ENCODE measurements at regions not wholly inside any gene's neighbourhood (a gene's known extent, or its start where the extent isn't known, plus 50 kb on each side); places are given as distances from the start of the nearest gene placed in this dataset.
"Not testable (repeated sequence)": the region's sequence is repeated elsewhere in the genome, so short reads cannot be mapped to it uniquely, and the experiment has no call there.

DNA sequence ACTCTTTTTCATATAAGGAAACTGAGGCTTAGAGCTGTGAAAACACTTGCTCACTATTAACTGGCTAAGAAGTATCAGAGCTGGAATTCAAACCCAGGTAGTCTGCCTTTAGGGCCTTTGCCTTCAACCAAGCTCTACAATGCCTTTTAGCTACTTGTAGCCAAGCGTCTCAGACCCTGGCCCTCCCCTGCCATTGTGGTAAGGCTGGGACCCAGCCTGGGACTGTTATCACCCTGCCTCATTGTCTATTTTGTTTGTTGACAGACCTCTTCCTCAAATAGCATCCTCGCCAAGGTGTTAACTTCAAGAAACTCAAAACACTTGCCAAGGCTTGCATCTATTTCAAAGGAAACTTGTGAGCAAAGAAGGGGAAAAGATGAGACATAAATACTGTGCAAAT, 76.7 kb upstream of the CD28 start:
- DNase-seq (ENCODE audit: low read depth, low spot score): no peak

DNA sequence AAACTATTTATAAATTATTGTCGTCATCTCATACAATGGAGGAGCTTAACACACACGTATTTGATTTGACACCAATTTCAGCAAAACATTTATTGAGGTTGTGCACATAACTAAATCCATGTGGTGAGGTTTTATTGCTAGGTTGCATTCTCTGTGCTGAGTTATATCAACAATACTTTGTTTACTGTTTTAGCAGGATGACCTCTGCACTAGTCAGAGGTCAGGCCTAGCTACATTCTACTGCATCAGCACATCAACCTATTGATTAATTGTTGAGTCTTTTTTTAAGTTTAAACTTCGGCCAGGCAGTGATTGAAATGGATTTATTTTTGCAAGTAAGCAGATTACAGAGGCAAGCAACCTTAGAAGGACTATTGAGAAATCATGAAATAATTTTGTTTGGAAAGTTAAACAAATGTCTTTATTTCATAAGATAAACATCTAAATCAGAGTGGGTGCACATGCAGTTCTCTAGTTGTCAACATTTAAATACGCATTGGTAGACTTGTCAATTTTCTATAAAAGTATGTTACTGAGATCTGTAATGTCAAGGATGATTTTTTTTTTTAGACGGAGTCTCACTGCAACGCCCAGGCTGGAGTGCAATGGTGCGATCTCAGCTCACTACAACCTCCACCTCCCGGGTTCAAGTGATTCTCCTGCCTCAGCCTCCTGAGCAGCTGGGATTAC, 75.2 kb upstream of the CD28 start:
- no peak for DNase-seq (ENCODE audit: low read depth, low spot score)

DNA sequence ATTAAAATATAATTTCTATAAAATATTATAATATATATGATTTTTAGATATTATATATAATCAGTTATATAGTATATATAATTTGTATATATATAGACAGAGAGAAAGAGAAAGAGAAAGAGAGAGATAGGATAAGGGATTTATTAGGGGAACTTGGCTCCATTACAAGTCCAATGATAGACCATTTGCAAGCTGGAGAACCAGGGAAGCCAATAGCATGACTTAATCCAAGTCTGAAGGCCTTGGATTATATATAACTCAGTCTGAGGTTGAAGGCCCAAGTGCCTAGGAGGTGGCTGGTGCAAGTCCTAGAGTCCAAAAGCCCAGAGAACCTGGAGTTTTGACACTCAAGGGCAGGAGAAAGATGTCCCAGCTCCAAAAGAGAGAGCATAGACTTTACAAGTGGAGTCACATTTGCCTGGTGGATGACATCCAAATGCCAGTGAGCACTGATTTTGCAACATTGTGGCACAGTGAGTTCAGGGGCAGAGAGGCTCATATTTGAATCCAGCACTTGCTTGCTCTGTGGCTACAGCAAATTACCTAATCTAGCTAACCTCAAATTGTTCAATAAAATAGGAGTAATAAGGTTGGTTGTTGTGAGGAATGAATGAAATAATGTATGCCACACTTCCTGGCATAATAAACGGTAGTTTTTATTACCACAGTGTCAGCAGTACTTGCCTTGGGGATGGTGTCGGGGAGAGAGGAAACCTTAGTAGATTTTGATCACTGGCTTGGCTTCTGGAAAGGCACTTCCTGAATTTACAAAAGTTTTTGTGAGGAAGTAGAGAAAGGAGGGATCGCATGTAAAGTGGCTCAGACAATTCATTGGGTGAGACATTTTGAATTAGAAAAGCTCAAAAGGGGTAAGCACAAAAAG, 69.6 kb upstream of the CD28 start:
- no peak for DNase-seq (ENCODE audit: low read depth, low spot score)

DNA sequence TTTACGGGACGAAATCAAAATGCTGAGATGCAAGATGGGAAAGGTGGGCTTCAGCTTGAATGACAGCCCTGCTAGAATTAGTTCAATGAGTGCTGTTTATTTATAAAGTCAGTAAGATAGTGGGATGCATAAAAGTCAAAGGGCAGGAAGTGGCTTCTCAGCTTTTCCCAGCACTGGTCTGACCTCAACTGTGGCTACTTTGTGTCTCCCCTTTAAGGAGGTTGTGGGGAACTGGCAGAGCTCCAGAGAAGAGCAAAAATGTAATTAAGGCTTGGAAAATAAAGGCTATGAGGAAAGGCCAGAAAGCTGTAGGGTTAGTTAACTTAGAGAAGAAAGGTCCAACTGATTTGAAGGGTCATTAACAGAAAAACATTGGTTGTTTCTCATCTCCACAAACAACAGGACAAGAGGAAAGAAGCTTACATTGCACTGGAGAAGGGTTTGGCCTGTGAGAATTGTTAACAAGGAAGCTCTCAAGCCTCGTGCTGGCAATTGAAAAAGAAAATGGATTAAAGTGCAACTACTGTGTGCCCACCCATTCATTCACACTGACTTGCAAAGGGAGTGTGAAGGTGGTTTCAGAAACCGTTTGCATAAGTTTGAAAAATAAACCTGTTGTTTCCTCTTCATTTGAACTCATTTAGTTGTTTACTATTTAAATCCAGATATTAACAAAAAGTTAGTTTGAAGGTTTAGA, 68.8 kb upstream of the CD28 start:
- DNase-seq (ENCODE audit: low read depth, low spot score): no peak

DNA sequence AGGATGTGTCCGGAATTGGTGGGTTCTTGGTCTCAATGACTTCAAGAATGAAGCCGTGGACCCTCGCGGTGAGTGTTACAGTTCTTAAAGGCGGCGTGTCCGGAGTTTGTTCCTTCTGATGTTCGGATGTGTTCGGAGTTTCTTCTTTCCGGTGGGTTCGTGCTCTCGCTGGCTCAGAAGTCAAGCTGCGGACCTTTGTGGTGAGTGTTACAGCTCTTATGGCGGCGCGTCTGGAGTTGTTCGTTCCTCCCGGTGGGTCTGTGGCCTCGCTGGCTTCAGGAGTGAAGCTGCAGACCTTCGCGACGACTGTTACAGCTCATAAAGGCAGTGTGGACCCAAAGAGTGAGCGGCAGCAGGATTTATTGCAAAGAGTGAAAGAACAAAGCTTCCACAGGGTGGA, 64.6 kb upstream of the CD28 start:
- not testable (repeated sequence) for DNase-seq (ENCODE audit: low read depth, low spot score)

DNA sequence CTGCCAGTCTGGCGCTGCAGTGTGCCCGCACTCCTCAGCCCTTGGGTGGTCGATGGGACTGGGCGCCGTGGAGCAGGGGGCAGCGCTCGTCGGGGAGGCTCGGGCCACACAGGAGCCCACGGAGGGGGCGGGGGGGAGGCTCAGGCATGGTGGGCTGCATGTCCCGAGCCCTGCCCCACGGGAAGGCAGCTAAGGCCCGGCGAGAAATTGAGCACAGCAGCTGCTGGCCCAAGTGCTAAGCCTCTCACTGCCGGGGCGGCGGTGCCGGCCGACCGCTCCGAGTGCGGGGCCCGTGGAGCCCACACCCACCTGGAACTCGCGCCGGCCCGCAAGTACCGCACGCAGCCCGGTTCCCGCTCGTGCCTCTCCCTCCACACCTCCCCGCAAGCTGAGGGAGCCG, 63.6 kb upstream of the CD28 start:
- DNase-seq (ENCODE audit: low read depth, low spot score): not testable (repeated sequence)

DNA sequence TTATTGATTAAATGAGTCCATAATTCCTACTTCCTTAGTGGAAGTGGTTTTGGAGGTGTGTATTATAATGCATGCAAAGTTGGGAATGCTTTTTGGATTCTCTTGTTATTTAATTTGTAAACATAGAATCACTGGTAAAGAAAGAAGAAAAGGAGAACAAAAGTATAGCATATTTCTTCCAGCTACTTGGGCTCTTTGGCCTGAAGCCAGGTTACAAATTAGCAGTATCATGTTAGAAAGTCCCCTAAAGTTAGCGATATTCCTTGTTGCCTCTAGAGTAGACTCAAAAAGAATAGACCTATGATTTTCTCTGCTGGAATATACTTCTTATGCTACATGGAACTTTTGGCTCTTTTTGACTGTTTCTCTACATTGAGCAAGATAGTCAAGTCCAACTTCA, 60.6 kb upstream of the CD28 start:
- DNase-seq (ENCODE audit: low read depth, low spot score): no peak

DNA sequence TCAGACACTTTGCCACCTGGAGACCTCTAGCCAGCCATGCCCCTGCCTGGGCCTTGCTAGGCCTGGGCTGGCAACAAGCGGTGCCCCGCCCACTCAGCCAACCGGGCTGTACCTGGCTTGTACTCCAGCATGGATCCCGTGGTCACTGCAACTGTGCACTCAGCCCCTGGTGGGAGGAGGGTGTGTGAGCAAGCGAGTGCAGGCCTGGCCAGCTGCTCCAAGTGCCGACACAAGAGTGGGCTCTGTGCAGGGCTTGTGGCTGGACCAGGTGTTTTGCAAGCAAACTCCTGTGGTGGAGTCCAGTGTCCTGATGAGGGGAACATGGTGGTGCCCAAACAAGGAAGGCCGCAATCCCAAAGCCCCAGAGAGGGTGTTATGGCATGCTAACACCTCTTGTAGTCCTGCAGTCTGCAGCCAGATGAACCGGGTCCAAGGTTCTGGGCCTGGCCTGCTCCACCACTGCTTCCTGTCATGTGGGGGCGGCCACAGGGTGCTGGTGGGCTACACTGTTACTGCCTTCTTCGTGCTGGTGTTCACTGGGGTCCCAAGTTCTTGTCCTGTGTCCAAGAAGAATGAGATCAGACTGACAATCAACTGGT, 60.1 kb upstream of the CD28 start:
- no peak for DNase-seq (ENCODE audit: low read depth, low spot score)

DNA sequence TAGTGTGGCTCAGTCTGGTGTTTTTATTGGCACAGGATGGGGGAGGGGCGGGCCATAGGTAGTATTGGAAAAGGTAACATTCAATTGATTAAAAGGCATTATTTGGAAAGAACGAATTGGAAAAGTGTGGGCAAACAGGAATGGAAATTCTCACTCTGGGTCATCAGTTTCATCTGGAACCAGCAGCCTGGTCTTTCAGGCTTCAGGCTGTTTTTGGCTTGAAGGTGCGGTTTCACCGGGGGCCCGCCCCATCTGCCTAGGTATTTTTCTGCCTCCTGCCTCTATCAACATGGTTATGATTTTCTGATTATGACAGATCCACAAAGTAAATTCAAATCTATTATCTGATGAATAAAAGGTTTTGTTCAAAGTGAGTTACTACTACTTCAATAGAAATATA, 59.5 kb upstream of the CD28 start:
- DNase-seq (ENCODE audit: low read depth, low spot score): no peak

DNA sequence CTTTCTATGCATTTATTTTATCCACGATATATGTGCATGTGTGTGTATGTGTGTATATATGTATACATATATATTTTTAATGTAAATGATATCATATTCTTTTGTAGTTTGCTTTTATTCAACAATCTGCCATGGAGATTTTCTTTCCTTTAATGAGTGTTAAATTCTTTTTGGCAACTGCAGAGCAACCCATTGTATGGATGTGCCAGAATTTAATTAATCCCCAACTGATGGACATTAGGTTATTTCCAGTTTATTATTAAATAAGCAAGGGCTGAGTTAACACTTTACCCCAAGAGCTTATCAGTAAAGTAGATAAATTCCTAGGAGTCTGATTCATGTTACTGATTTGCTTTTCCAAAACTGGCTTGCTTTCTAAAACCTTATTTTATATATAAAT, 58.9 kb upstream of the CD28 start:
- DNase-seq (ENCODE audit: low read depth, low spot score): no peak

DNA sequence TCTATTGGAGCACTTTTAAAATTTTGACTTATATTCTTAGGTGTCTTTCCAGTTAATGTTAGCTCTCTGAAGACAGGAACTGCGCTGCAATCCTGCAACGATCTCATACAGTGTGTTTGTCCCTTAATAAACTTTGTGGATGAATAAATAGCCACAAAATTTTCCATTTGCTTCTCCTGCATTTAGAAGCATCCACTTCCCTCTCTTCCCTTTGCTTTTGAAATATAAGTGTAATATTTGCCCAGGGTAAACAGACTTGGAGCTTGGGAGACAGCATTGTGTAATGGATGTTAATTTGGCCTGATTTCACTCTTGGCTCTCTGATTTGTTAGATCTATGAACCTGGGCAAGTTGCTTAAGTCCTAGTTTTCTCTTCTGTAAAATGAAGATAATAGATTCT, 58.2 kb upstream of the CD28 start:
- no peak for DNase-seq (ENCODE audit: low read depth, low spot score)

DNA sequence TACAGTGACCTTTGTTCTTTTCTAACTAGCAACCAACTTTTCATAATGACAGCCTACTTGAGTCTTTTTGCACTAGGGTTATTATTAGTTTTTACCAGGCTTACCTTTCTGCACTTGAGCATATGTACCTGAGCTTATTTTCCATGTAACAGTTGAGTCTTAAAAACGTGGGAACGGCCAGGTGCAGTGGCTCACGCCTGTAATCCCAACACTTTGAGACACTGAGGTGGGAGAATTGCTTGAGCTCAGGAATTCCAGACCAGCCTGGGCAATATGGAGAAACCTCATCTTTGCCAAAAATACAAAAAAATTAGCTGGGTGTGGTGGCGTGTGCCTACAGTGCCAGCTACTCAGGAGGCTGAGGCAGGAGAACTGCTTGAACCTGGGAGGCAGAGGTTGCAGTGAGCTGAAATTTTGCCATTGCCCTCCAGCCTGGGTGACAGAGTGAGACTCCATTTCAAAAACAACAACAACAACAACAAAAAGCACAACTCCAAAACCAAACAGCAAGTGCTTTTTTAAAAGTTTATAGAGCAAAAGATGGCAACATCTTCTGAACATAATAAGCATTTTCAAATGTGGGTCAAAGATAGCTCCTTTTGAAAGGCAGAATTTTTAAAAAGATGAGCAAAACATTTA, 57.1 kb upstream of the CD28 start:
- DNase-seq (ENCODE audit: low read depth, low spot score): no peak

DNA sequence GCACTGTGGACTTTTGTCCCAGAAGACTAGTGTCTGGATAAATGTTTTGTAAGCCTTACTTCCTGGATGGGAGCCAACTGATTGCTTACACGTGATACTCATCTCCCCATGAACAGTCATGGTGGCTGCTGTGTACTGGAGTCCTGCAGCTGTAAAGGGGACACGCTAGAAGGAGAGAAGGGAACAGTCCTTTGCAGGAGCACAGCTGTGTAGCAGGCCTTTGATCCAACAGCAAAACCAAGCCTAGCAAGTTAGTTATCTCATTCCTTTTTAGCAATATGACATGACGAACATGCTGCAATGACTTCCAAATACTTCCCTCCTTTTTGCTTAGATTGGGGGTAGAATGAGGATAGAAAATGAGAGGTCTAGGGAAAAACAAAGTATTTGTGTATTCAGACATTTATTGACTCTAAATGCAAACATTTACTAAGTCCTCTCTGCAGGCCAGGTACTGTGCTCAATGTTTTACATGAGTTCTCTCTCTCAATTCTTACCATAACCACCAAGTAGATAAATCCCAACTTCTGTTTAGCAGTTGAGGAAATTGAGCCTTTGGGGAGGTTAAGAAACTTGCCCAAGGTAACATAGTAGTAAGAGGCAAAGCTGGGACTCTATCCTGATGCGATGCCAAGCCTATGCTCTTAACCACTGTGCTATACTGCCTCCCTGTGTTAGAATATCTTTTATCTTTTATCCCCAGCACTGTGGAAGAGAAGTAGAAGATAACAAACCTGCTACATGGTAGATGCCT, 55.4 kb upstream of the CD28 start:
- DNase-seq (ENCODE audit: low read depth, low spot score): peak; percentile 72

DNA sequence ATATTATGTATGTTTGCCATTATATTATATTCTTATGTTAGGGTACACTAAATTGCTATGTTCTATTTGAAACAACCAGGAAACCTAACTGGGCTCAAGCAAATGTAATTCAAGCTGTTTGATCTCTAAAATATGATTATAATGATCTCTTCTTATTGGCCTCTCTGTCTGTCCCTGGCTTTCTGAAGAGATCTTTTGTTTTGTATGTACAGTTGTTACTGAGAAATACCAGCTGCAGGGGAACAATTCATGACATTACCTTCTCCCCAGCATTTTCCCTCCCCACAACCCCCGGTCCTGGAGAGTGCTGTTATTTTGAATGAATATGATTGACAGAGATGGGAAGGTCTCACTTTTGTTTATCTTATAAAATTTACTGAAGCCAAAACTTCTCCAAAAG, 54.8 kb upstream of the CD28 start:
- DNase-seq (ENCODE audit: low read depth, low spot score): no peak

DNA sequence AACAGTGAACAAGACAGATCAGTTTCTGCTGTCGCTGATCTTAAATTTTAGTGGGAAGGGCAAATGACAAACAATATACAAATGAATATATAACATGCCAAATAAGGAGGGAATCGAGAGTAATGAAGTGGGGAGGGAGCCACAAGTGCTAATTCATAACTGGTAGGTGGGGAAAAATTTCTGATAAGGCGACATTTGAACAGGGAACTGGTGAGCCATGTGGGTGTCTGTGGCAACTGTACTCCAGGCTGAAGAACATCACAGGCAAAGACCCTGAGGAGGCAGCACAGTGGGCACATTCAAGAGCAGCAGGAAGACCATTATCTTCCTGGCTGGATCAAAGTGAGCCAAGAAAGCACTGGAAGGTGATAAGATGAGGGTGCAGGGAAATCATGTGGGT, 51.6 kb upstream of the CD28 start:
- no peak for DNase-seq (ENCODE audit: low read depth, low spot score)

DNA sequence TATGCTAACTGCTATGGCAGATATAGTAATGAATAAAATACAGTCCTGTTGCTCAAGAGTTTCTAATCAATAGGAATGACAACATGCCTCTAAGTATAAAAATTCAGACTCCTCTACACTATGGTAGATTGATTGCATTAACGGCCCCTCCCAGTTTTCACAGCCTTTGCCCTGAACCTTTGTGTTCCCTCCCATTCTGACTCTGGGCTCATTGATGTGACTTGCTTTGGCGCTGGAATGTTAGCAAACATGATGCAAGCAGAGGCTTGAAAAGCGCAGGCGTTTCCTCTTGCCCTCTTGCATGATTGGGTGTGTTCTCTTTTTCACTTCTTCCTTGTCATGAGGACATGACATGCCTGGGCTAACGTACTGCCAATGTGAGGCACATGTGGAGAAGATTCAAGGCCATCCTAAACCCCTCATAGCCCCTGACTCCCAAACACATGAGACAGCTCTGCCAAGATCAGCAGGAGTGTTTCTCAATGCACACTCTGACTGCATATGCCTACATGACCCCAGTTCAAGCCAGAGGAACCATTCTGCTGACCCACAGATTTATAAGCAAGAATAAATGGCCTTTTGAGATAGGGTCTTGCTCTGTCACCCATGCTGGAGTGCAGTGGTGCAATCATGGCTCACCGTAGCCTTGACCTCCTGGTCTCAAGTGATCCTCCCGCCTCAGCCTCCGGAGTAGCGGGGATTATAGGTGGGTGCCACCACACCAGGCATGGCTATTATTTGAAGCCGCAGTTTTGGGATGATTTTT, 49.7 kb upstream of the CD28 start:
- no peak for DNase-seq (ENCODE audit: low read depth, low spot score)

Data from astrocyte of the hippocampus (primary cell).